HG02759 (cell line): ENCODE measurements at regions not wholly inside any gene's neighbourhood (a gene's known extent, or its start where the extent isn't known, plus 50 kb on each side); places are given as distances from the start of the nearest gene placed in this dataset.

Experiments
- ATAC-seq: cut with Tn5 transposase; IDR thresholded peaks from one replicate; pipeline ENCODE4 v1.9.1; 2021; ENCODE audit warnings: mild to moderate bottlenecking, moderate library complexity; ENCODE audit not compliant: unreplicated experiment

DNA sequence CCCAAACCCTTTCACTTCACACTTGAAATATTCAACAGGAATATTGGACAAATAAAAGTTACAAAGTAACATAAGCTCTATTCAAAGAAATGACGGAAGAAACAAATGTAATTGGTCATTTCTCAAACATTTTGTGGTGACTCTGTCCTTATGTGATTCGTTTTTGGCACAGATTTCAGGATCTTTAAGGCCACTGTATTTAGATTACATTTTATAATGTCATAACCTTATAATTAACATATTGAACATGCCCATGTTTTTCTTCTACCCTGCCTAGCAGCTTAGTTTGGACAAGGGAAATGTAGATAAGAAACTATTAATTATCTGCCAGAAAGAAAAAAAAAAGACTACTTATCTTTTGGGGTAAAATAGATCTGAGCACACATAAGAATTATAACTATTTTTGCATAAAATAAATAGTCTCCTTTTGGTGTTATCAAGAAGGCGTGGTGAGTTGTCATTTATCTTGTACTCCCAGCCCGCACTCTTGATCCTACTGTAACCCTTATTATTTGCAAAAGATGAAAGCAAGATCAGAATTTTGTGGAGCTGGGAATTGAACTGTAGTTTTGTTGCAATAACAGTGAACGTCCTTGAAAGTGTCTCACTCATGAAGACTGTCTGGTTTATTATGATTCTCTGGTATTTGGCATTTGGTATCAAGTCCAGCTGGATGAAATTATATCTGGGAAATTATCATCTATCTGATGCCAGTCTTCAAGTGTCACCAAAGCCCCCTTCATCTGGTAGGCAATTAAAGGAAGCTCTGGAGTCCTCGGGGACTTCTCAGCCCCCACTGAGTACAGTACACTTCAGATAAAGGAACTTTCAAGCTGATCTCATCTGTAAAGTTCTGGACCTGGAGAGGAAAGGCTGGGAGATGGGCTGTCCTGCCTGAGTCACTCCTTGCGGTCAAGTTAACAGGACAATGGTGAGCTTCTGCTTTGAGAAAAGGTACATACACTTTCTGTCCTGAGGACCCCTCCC, 175.7 kb upstream of the INHBA start:
- ATAC-seq, result no peak

DNA sequence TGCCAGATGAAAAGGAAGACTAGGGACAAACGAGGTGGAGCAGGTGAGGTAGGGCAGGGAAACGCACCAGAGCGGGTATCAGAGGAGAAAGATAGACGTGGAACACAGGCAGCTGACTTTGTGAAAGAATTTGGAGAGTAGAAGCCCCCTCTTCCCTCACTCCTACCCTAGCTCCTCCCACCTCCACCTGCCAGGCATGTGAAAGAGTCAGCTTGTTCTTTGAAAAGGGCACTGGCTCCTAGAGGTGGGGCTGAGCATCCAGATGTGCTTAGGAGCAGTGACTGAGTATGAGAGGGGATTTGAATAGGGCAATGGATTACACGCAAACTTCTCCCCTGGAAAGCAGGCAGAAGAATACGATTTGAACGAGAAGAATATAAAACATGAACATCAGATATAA, 174.2 kb upstream of the INHBA start:
- no peak for ATAC-seq

DNA sequence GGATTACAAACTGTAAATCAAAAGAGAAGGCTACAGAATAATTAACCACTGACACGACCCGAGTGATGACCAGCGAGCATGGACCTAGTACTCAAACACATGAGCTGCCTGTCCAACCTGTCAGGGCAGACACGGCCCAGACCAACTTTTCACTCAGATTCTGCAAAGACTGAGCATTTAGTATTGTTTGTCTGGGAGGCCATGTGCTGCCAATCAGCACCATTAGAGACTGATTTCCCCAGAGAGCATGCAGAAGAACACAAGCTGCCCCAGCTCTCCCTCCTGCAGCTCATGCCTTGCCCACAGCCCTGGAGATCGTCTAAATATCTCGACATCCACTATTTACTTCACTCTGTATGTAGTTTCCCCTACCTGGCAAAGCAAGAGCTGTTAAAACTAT, 172.6 kb upstream of the INHBA start:
- ATAC-seq, result no peak

DNA sequence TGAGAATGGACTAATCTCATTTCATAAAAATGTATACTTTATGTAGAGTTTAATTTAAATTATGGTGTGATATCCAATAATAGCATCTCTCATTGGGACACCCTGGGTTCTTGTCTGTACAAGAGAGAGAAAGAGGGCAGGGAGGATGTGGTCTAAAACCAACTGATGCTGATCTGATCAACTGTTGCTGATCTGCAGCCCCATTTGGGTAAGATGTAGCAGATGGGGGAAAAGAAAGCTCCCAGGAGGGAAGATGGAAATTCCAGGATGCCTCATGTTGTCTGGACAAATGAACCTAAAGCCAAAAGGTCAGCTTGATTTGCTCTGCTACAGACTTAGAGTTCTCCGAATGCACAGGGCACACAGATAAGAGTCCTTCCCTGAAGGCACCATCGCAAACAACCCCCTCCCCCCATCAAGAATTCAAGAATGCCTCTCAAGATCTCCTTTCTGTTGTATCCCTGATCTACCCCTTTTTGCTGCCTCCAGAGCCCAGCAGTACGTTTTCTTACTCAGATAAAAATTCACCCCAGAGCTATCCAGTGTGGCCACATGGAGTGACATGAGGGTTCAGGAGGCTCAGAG, 171.4 kb upstream of the INHBA start:
- ATAC-seq, result no peak

DNA sequence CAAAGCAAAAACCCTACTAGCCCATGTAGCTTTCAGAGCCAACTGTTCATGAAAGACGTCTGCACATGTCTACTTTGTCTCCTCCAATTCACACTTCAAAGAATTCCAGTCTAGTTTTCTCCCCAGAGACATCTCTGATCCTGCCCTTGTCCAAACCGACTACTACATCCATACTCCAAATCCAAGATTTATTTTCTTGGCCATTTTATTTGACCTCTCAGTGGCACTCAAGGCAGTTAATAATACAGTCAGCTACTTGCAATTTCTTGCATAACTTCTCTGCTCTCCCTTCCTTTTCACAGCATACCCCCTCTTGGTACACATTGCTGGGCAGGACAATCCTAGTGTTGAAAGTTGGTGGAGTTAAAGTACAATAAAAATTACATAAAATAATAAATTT, 170.9 kb upstream of the INHBA start:
- ATAC-seq, result no peak

DNA sequence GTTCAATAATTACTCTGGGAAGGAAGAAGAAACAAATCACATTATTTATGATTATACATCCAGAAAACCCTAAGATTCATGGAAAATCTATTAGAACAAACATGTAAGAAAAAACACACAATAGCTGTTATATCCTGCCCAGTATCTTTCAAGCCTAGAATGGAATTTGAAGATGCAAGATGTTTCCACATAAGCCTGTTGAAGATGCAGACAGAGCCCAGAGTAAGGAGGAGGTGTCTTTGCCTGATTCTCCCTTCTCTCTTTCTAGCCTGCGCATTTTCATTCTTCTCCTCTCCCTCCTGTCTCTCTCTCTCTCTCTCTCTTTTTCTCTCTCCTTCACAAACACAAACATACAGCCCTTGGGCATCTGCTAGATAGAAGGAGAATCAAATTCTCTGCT, 170.1 kb upstream of the INHBA start:
- no peak for ATAC-seq

DNA sequence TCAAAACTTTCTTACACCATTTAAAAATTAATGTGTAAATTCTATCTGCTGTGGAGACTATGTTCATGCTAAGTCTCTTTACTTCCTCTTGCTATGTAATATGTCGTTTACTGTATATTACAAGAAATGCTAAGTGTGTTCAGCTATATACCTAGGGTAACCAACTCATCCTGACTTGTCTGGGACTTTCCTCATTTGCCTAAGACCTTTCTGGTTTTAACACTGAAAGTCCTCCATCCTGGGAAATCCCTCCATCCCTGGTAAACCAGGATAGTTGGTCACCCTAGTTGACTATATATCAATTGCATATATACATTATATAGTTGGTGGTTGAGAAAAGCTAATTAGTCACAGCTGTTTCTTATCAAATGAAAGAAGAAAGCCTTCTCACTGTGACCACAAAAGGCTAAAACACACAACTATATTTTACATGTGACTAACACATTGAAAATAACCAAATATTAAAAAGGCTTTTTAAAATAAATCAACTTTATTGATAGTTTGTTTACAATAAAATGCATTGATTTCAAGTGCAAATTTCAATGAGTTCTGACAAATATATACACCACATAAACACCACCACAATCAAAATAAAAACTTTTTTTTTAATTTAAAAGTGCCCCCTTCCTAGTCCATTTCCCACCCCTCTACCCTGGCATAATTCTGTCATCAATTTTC, 167.7 kb upstream of the INHBA start:
- ATAC-seq, result peak; percentile 68

DNA sequence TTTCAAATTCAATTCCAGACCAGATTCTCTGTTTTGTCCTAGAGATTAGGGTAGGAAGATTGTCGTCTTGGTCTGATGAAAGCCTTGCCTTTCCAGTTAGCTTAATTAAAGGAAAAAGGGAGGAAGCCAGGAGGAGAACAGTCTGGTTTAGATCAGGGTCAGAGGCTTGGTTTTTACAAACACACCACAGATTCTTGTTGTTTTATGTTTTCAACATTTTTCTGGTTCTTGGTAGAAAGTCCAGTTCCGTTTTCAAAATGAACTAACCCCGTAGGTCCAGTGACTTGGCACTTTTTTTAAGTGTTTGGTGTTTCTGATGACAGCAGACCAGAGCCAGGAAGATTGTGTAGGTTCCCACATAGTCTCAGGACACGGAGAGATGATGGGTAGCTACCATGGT, 167.1 kb upstream of the INHBA start:
- ATAC-seq, result peak; percentile 34

DNA sequence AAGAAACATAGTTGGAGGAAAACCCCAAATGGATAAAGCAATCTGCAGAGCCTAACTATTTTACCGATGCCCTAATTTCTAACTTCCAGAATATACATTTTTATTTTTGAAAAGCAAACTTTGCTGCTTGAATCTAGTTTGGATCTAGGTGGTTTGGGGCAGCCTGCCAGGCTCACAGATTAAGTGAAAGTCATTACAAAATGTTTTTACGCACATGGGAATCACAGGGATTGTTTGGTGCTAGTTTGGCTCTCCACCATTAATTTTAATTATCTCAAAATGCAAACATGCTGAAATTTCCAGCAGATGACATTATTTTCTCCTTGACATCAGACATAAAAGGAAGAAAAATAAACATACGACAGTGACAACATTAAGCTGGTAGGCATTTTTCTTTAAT, 166.7 kb upstream of the INHBA start:
- no peak for ATAC-seq

DNA sequence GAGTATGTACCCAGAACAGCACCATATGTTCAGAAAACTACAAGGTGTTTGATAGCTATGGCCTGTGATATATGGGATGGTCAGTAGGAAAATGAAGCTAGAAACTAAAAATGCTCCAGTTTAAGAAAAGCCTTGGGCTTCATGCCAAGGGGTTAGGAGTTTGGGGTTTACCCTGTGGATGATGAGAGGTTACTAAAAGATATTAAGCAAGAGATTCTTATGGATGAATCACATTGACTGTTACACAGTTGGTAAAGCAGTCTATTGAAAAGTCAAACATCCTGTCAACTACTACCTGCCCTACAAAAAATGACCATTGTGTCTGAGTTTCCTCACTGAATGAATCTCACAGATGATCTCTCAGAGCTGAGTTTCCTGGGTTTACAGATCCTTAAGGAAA, 166.2 kb upstream of the INHBA start:
- ATAC-seq, result no peak

DNA sequence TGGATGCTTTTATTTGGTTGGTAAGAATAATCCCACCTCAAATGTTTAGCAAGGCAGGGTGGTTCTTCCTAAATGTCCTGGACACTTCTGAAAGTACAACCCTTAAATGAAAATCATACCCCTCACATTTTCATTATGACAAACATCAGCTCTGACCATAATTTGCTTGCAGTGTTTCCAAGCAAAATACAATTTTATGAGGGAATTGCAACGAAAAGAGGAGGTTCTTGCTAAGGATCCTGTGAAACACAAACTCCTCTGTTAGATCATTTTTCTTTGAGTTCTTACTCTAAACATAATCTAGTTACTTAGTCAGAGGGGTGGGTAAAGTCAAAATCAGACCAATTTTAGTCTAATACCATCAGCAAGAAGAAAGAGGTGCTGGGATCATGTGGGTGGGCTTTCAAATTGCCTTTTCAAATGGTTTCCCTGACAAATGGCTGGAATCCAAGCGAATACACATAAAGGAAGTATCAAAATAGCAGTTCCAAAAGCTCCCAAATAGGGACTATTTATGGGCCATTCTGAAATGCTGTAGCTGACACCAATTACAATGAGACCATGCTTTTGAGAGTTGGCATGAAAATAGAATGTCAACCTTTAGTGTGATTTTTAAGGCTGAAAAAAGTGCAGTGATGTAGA, 164.9 kb upstream of the INHBA start:
- no peak for ATAC-seq

DNA sequence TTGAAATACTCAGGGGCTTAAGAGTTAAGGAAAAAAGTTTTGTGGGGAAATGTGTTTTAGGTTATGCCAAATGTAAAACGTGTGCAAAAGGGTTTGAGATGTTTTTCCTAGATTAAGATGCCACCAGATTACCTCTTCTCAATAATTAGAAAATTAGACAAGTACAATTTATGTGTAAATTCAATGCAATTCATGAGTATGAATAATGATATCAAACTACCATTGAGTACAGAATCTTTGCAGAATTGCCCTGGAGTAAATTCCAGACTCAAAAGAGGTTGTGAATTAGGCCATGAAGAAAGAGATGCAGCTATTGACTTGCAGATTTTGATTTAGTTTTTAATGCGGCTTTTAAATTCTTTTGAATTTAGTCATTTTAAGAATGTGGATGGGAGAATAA, 159.4 kb upstream of the INHBA start:
- no peak for ATAC-seq

DNA sequence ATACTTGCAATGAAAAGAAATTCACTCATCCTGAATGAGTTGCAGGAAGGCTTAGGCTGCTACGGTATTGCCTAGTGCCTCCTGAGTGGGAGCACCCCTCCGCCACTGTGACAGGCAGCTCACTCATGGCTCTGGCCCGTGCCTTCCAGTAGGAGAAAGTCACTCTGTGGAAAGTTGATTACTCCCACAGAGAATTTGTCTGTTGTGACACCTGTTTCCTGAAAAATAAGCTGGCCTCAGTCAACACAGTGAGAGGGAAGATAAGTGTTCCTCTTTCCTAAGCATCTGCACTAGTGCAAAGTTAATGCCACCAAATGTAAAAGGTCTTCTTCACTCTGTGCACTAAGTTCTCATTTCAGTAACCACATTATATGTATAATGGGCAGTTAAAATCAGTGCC, 158.8 kb upstream of the INHBA start:
- ATAC-seq, result no peak

DNA sequence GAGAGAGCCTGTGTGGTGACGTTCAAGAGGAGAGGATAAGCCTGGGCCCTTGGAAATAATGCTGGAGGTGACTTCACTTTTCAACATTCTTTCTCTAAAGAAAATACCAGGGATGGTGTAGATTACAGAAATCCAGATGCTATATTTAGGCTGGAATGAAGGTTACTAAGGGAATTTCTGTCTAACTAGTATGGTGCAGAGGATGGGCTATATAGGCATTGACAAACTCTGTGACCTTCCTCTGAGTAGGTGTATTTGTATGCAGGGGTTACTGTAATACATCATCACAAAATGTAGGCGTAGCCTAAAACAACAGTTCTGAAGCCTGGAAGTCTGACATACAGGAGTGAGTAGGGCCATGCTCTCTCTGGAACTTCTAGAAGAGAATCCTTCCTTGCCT, 155.3 kb upstream of the INHBA start:
- no peak for ATAC-seq

DNA sequence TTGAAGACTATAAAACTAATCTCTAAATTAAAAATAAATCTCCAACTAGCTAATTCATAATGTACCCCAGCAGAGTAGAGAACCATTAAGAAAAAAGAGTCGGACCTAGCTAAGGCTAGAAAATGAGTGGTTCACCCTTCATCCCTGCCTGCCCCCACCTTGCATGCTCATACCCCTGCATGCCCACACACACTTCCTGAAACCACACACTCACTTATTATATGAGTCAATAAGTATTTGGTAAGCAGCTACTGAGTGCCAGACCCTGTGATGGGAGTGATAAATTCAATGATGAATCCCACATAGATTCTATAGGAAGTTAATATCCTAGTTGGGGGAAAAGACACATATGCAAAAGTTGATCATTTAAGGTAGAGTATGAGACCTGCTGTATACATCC, 152.9 kb upstream of the INHBA start:
- no peak for ATAC-seq

DNA sequence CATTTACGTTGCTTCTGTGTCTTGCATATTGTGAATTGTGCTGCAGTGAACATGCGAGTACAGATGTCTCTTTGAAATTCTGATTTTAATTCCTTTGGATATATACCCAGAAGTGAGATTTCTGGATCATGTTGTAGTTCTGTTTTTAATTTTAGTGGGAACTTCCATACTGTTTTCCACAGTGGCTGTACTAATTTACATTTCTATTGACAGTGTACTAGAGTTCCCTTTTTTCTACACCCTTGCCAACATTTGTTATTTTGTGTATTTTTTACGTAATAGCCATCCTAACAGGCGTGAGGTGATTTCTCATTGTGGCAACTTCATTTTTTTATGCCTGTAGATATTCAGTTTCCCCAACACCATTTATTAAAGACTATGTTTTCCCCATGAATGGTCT, 144.7 kb upstream of the INHBA start:
- ATAC-seq, result no peak

DNA sequence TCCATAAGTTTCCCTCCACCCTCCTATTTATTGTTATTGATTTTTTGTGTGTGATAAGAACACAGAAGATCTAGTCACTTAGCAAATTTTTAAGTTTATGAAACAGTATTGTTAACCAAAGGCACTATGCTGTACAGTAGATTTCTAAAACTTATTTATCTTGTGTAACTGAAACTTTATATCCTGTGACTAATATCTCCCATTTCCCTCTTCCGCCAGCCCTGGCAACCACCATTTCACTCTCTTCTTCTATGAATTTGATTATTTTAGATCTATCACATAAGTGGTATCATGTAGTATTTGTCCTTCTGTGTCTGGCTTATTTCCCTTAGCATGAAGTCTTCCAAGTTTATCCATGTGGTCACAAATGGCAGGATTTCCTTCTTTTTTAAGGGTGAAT, 144.3 kb upstream of the INHBA start:
- no peak for ATAC-seq

DNA sequence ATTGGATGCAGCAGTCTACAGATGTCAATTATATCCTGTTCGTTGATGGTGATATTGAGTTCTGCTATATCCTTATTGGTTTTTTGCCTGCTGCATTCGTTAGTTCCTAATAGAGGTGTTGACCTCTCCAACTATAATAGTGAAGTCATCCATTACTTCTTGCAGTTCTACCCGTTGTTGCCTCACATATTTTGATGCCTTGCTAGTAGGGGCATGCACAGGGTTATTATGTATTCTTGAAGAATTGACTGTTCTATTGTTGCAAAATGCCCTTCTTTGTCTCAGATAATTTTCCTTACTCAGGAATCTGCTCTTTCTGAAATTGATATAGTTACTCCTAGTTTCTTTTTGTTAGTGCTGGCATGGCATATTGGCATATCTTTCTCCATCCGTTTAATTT, 140.1 kb upstream of the INHBA start:
- no peak for ATAC-seq

DNA sequence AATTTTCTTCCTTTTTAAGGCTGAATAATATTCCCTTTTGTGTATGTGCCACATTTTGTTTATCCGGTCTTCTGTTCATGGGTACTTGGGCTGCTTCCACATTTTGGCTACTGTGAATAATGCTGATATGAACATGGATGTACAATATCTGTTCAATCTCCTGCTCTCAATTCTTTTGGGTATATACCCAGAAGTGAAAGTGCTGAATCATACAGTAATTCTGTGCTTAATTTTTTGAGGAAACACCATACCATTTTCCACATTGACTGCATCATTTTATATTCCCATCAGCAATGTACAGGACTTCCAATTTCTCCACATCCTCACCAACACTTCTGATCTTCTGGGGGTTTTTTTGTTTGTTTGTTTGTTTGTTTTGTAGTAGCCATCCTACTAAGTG, 135.0 kb upstream of the INHBA start:
- no peak for ATAC-seq

DNA sequence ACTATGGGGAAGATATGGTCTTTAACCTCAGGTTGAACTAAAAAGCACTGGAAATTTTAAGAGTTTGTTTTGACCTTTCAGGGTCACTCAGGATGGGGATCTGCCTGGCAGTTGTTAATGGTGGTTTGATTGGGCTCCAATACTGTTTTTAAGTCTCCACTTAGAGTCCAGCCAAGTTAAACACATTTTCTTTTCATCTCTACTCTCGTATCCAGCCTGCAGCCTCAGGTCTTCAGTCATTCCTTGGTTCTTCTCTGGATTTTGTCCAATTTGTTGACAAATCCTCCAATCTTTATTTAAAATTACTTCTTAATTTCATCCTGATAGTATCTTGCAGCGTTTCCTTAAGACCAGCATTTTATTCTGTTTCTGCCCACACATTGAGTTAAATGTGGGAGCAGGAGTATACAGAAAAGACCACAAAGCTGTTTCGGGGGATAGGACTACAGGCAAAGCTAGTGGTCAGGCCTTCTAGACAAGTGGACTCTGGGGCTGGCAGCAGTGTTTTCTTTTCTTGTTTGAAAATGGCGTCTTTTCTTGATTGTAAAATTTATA, 133.2 kb upstream of the INHBA start:
- ATAC-seq, result no peak
